ENCODE measurements at regions not wholly inside any gene's neighbourhood (a gene's known extent, or its start where the extent isn't known, plus 50 kb on each side); places are given as distances from the start of the nearest gene placed in this dataset.

- H3K9me3 ChIP-seq (ENCODE audit: control insufficient read depth, insufficient read depth, low read length) = no peaks in the 10 kb centered on the region
- H3K4me2 ChIP-seq (ENCODE audit: low read length) = no peak overlapping the region
- no peaks in the 10 kb centered on the region for H3K27me3 ChIP-seq (ENCODE audit: control insufficient read depth, low read length)
- no peaks in the 10 kb centered on the region for H4K20me1 ChIP-seq (ENCODE audit: control insufficient read depth, insufficient read depth, low read depth, low read length)
- H3F3A ChIP-seq (ENCODE audit: control insufficient read depth, insufficient read depth) = no peaks in the 10 kb centered on the region
- H3K4me1 ChIP-seq (ENCODE audit: control insufficient read depth, low read length) = no peaks in the 10 kb centered on the region
- H3K4me3 ChIP-seq (ENCODE audit: low read length) = no peak overlapping the region
- TF ChIP-seq EZH2phosphoT487 (IDR thresholded peaks at IDR 0.05; ENCODE audit: borderline replicate concordance, low read length) (no peak), CTCF (IDR thresholded peaks at IDR 0.05; ENCODE audit: low read depth, low read length, poor library complexity, severe bottlenecking) (no peak)
- H3K27ac ChIP-seq (ENCODE audit: low read depth, low read length) = no peak overlapping the region
- no peaks in the 10 kb centered on the region for H3K79me2 ChIP-seq (ENCODE audit: control insufficient read depth, low read length)
- no peaks in the 10 kb centered on the region; the same call in 1 of the 2 replicates for H3K9me2 ChIP-seq (replicated peaks; ENCODE audit: control insufficient read depth, low read length)
- H3K36me3 ChIP-seq (ENCODE audit: control insufficient read depth, low read length) = no peaks in the 10 kb centered on the region
Measured at GRCh38 chr10:8811201-8811600, 756.7 kb downstream of the GATA3 start.

DNA sequence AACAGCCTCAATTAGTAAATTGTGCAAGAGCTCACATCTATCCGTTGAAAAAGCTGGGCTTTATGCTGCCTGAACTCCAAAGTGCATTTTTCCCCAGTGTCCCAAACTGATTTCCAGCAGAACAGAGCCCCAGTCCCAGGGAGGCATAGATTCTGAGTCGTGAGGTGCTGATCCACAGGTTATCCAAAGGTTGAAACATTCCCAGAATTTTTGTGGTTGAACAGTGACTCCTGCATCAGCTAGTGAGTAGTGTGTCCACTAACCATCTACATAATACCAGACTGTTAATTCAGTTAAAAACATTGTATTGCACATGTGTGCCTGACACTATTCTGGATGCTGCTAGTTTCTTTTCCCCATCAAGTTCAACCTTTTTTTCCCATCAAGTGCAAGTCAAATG is 761.5 kb downstream of the GATA3 start:
- Histone ChIP-seq H3K4me3 (ENCODE audit: low read length) (no peak overlapping the region), H3K9me3 (ENCODE audit: control insufficient read depth, insufficient read depth, low read length) (no peaks in the 10 kb centered on the region), H4K20me1 (ENCODE audit: control insufficient read depth, insufficient read depth, low read depth, low read length) (no peaks in the 10 kb centered on the region), H3F3A (ENCODE audit: control insufficient read depth, insufficient read depth) (no peaks in the 10 kb centered on the region), H3K4me1 (ENCODE audit: control insufficient read depth, low read length) (no peaks in the 10 kb centered on the region), H3K36me3 (ENCODE audit: control insufficient read depth, low read length) (no peaks in the 10 kb centered on the region), H3K27me3 (ENCODE audit: control insufficient read depth, low read length) (no peaks in the 10 kb centered on the region), H3K4me2 (ENCODE audit: low read length) (no peak overlapping the region), H3K9me2 (replicated peaks; ENCODE audit: control insufficient read depth, low read length) (no peaks in the 10 kb centered on the region; the same call in 1 of the 2 replicates), H3K27ac (ENCODE audit: low read depth, low read length) (no peak overlapping the region), H3K79me2 (ENCODE audit: control insufficient read depth, low read length) (no peaks in the 10 kb centered on the region)
- TF ChIP-seq EZH2phosphoT487 (IDR thresholded peaks at IDR 0.05; ENCODE audit: borderline replicate concordance, low read length) (no peak), CTCF (IDR thresholded peaks at IDR 0.05; ENCODE audit: low read depth, low read length, poor library complexity, severe bottlenecking) (no peak)

DNA sequence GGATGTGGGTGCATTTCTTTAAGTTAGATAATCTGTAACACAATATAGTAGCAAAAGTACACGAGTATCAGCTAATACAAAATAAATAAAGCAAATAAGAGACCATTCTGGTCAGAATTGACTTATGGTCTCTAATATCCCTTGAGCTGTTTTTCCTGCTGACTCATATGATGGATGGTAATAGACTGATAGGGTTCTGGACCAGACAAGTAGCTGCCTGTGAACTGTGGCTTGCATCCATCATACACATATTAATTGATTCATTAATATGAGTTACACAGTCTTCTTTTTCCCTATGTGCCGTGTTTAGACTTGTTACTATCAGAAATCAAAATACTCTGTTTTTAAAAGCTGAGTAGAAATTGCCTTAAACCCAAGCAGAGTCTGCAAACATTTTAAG is 762.8 kb downstream of the GATA3 start:
- H3K4me1 ChIP-seq (ENCODE audit: control insufficient read depth, low read length) = no peaks in the 10 kb centered on the region

More for the DNA sequence above, 762.8 kb downstream of the GATA3 start:
- Histone ChIP-seq H3K9me2 (replicated peaks; ENCODE audit: control insufficient read depth, low read length) (no peaks in the 10 kb centered on the region; the same call in 1 of the 2 replicates), H4K20me1 (ENCODE audit: control insufficient read depth, insufficient read depth, low read depth, low read length) (no peaks in the 10 kb centered on the region), H3K4me2 (ENCODE audit: low read length) (no peak overlapping the region), H3K27me3 (ENCODE audit: control insufficient read depth, low read length) (no peaks in the 10 kb centered on the region), H3F3A (ENCODE audit: control insufficient read depth, insufficient read depth) (no peaks in the 10 kb centered on the region), H3K4me3 (ENCODE audit: low read length) (no peak overlapping the region), H3K27ac (ENCODE audit: low read depth, low read length) (no peak overlapping the region), H3K79me2 (ENCODE audit: control insufficient read depth, low read length) (no peaks in the 10 kb centered on the region), H3K36me3 (ENCODE audit: control insufficient read depth, low read length) (no peaks in the 10 kb centered on the region), H3K9me3 (ENCODE audit: control insufficient read depth, insufficient read depth, low read length) (no peaks in the 10 kb centered on the region)
- TF ChIP-seq EZH2phosphoT487 (IDR thresholded peaks at IDR 0.05; ENCODE audit: borderline replicate concordance, low read length) = no peak
- no peak for TF ChIP-seq CTCF (IDR thresholded peaks at IDR 0.05; ENCODE audit: low read depth, low read length, poor library complexity, severe bottlenecking)

Measured in DOHH2 (cell line).